ENCODE measurements at regions not wholly inside any gene's neighbourhood (a gene's known extent, or its start where the extent isn't known, plus 50 kb on each side); places are given as distances from the start of the nearest gene placed in this dataset.
"Not testable (repeated sequence)": the region's sequence is repeated elsewhere in the genome, so short reads cannot be mapped to it uniquely, and the experiment has no call there.

GRCh38 chr9:85444243-85444642 lies 297.5 kb downstream of the AGTPBP1 start:
- no peaks in the 10 kb centered on the region for H3K36me3 ChIP-seq (ENCODE audit: insufficient read depth, low read length)
- H2AFZ ChIP-seq (ENCODE audit: low read length): no peak overlapping the region
- no peaks in the 10 kb centered on the region for H3K9me2 ChIP-seq (replicated peaks; ENCODE audit: low read depth, low read length)
- H4K20me1 ChIP-seq (ENCODE audit: insufficient read depth, low read length, poor library complexity, severe bottlenecking): no peaks in the 10 kb centered on the region
- H3K9ac ChIP-seq (ENCODE audit: low read depth, low read length, poor library complexity, severe bottlenecking): no peak overlapping the region
- H3K4me1 ChIP-seq (ENCODE audit: insufficient read depth, low read length, poor library complexity, severe bottlenecking): no peaks in the 10 kb centered on the region
- H3K27me3 ChIP-seq (ENCODE audit: insufficient read depth, low read length, poor library complexity, severe bottlenecking): no peaks in the 10 kb centered on the region
- no peak overlapping the region for H3K4me3 ChIP-seq (ENCODE audit: low read length, poor library complexity, severe bottlenecking)
- no peaks in the 10 kb centered on the region for H3K9me3 ChIP-seq (ENCODE audit: insufficient read depth, low read depth, low read length)
- H3K79me2 ChIP-seq (ENCODE audit: insufficient read depth, low read length): no peaks in the 10 kb centered on the region
- H3K4me2 ChIP-seq (ENCODE audit: low read depth, low read length, poor library complexity, severe bottlenecking): no peak overlapping the region
- TF ChIP-seq EZH2phosphoT487 (IDR thresholded peaks at IDR 0.05; ENCODE audit: borderline replicate concordance) (no peak), CTCF (conservative IDR thresholded peaks at IDR 0.05; ENCODE audit: low read length) (no peak)
- no peaks in the 10 kb centered on the region for H3F3A ChIP-seq (ENCODE audit: low read depth)

- no peaks in the 10 kb centered on the region for H3K36me3 ChIP-seq (ENCODE audit: insufficient read depth, low read length)
- H3K9me2 ChIP-seq (replicated peaks; ENCODE audit: low read depth, low read length): no peaks in the 10 kb centered on the region
- H3K9me3 ChIP-seq (ENCODE audit: insufficient read depth, low read depth, low read length): no peaks in the 10 kb centered on the region
- no peak overlapping the region for H2AFZ ChIP-seq (ENCODE audit: low read length)
- no peaks in the 10 kb centered on the region for H3F3A ChIP-seq (ENCODE audit: low read depth)
- no peaks in the 10 kb centered on the region for H3K79me2 ChIP-seq (ENCODE audit: insufficient read depth, low read length)
- TF ChIP-seq EZH2phosphoT487 (IDR thresholded peaks at IDR 0.05; ENCODE audit: borderline replicate concordance): no peak
- H3K27me3 ChIP-seq (ENCODE audit: insufficient read depth, low read length, poor library complexity, severe bottlenecking): no peaks in the 10 kb centered on the region
- H3K4me3 ChIP-seq (ENCODE audit: low read length, poor library complexity, severe bottlenecking): no peak overlapping the region
- H3K4me2 ChIP-seq (ENCODE audit: low read depth, low read length, poor library complexity, severe bottlenecking): no peak overlapping the region
- H4K20me1 ChIP-seq (ENCODE audit: insufficient read depth, low read length, poor library complexity, severe bottlenecking): no peaks in the 10 kb centered on the region
- no peak overlapping the region for H3K9ac ChIP-seq (ENCODE audit: low read depth, low read length, poor library complexity, severe bottlenecking)
- H3K4me1 ChIP-seq (ENCODE audit: insufficient read depth, low read length, poor library complexity, severe bottlenecking): no peaks in the 10 kb centered on the region
Measured at GRCh38 chr9:85443190-85443598, 298.6 kb downstream of the AGTPBP1 start.

GRCh38 chr9:85439791-85440190 lies 302.0 kb downstream of the AGTPBP1 start:
- no peaks in the 10 kb centered on the region for H3K4me1 ChIP-seq (ENCODE audit: insufficient read depth, low read length, poor library complexity, severe bottlenecking)
- no peaks in the 10 kb centered on the region for H3K36me3 ChIP-seq (ENCODE audit: insufficient read depth, low read length)
- H3F3A ChIP-seq (ENCODE audit: low read depth): no peaks in the 10 kb centered on the region
- no peak overlapping the region for H3K9ac ChIP-seq (ENCODE audit: low read depth, low read length, poor library complexity, severe bottlenecking)
- H3K9me3 ChIP-seq (ENCODE audit: insufficient read depth, low read depth, low read length): no peaks in the 10 kb centered on the region
- no peaks in the 10 kb centered on the region for H3K9me2 ChIP-seq (replicated peaks; ENCODE audit: low read depth, low read length)
- no peak overlapping the region for H3K4me3 ChIP-seq (ENCODE audit: low read length, poor library complexity, severe bottlenecking)
- no peaks in the 10 kb centered on the region for H3K27me3 ChIP-seq (ENCODE audit: insufficient read depth, low read length, poor library complexity, severe bottlenecking)
- H3K4me2 ChIP-seq (ENCODE audit: low read depth, low read length, poor library complexity, severe bottlenecking): no peak overlapping the region
- no peak overlapping the region for H2AFZ ChIP-seq (ENCODE audit: low read length)
- H4K20me1 ChIP-seq (ENCODE audit: insufficient read depth, low read length, poor library complexity, severe bottlenecking): no peaks in the 10 kb centered on the region
- TF ChIP-seq EZH2phosphoT487 (IDR thresholded peaks at IDR 0.05; ENCODE audit: borderline replicate concordance): no peak
- no peak for TF ChIP-seq CTCF (conservative IDR thresholded peaks at IDR 0.05; ENCODE audit: low read length)
- H3K79me2 ChIP-seq (ENCODE audit: insufficient read depth, low read length): no peaks in the 10 kb centered on the region

GRCh38 chr9:85433956-85434355 lies 307.8 kb downstream of the AGTPBP1 start:
- not testable (repeated sequence) for H3K4me1 ChIP-seq (ENCODE audit: insufficient read depth, low read length, poor library complexity, severe bottlenecking); H3K9me3 ChIP-seq (ENCODE audit: insufficient read depth, low read depth, low read length); H4K20me1 ChIP-seq (ENCODE audit: insufficient read depth, low read length, poor library complexity, severe bottlenecking); H3K27me3 ChIP-seq (ENCODE audit: insufficient read depth, low read length, poor library complexity, severe bottlenecking); H3K4me3 ChIP-seq (ENCODE audit: low read length, poor library complexity, severe bottlenecking); H3K79me2 ChIP-seq (ENCODE audit: insufficient read depth, low read length); H3K9ac ChIP-seq (ENCODE audit: low read depth, low read length, poor library complexity, severe bottlenecking); H3K4me2 ChIP-seq (ENCODE audit: low read depth, low read length, poor library complexity, severe bottlenecking); H3K36me3 ChIP-seq (ENCODE audit: insufficient read depth, low read length); H2AFZ ChIP-seq (ENCODE audit: low read length); H3K9me2 ChIP-seq (replicated peaks; ENCODE audit: low read depth, low read length); H3F3A ChIP-seq (ENCODE audit: low read depth)

- H3K79me2 ChIP-seq (ENCODE audit: insufficient read depth, low read length); H2AFZ ChIP-seq (ENCODE audit: low read length); H3K4me1 ChIP-seq (ENCODE audit: insufficient read depth, low read length, poor library complexity, severe bottlenecking); H4K20me1 ChIP-seq (ENCODE audit: insufficient read depth, low read length, poor library complexity, severe bottlenecking); H3K9me3 ChIP-seq (ENCODE audit: insufficient read depth, low read depth, low read length); H3K9me2 ChIP-seq (replicated peaks; ENCODE audit: low read depth, low read length); H3K36me3 ChIP-seq (ENCODE audit: insufficient read depth, low read length); H3K27me3 ChIP-seq (ENCODE audit: insufficient read depth, low read length, poor library complexity, severe bottlenecking); H3K4me3 ChIP-seq (ENCODE audit: low read length, poor library complexity, severe bottlenecking); H3F3A ChIP-seq (ENCODE audit: low read depth); H3K4me2 ChIP-seq (ENCODE audit: low read depth, low read length, poor library complexity, severe bottlenecking); H3K9ac ChIP-seq (ENCODE audit: low read depth, low read length, poor library complexity, severe bottlenecking): not testable (repeated sequence)
Measured at GRCh38 chr9:85433551-85433950, 308.2 kb downstream of the AGTPBP1 start.

All from Loucy (cell line).